Erythroblast (primary cell): ENCODE measurements at regions not wholly inside any gene's neighbourhood (a gene's known extent, or its start where the extent isn't known, plus 50 kb on each side); places are given as distances from the start of the nearest gene placed in this dataset.

Experiments used
- GATA1 ChIP-seq: IDR thresholded peaks from 2 replicates; pipeline ENCODE4 v1.6.1; 2011; ENCODE audit warnings: low read depth, mild to moderate bottlenecking, control low read depth, low read length, moderate library complexity
- POLR2A ChIP-seq: IDR thresholded peaks from 2 replicates; pipeline ENCODE4 v1.6.1; 2011; ENCODE audit warnings: mild to moderate bottlenecking, low read length

DNA sequence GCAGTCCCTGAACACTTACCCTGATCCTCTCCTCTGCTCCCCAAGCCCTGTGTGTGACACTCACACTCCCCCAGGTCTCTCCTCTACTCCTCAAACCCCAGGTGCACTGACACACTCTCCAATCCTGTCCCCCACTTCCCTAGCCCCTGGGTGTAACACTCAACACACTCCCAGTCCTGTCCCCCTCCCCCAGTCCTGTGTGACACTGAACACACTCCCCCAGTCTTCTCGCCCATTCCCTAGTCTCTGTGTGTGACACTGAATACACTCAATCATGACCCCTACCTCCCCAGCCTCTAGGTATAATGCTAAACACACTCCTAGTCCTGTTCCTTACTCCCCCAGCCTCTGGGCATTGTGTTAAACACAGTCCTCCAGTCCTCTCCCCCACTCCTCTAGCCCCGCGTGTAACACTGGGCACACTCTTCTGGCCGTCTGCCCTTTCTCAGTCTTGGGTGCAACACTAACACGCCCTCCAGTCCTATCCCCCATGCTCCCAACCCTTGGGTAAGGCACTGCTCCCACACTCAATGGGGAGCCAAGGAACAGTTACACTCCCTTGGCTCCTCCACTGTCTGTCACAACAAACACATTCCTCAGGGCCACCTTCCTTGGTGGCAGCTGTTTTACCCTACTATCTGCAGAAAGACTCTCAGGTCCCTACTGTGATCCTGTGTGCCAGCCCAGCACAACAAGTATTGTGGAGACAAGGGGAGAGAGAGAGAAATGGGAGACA, 82.5 kb upstream of the PKDCC start:
- TF ChIP-seq POLR2A (no peak), GATA1 (no peak)
